ENCODE measurements at regions not wholly inside any gene's neighbourhood (a gene's known extent, or its start where the extent isn't known, plus 50 kb on each side); places are given as distances from the start of the nearest gene placed in this dataset.

GRCh38 chr11:104655066-104655465 is 243.2 kb downstream of the CASP12 start:
- DNase-seq (ENCODE audit: low read depth), result no peak

DNA sequence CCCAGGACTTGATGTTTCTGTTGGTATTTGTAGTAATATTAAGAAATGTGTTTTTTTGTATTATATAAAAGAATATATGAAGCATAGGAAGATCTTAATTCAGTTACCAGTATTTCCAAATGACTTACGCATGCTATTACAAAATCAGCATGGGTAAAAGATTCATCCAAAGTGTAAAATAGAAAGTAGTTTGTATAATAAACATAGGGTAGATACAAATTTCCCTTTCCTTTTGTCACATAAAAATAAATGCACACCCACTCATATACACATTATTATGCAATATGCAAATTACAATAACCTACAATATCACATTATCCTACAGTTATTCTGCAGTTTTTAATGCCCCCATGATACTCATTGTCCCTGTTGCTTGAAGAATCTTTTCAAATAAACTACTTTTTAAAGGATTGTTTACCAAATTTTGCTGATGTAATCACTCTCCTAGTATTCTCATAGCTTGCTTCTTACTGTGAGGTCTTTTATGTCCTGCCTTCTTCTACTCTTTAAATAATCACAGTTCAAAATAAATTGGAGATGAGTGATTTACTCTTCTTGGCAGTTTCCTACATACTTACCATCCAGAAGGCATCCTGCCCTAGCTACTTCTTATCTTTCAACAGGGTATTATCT is 244.0 kb downstream of the CASP12 start:
- DNase-seq (ENCODE audit: low read depth), result no peak

- no peak for DNase-seq (ENCODE audit: low read depth)
These were observed 244.9 kb downstream of the CASP12 start for GRCh38 chr11:104653407-104653806.

DNA sequence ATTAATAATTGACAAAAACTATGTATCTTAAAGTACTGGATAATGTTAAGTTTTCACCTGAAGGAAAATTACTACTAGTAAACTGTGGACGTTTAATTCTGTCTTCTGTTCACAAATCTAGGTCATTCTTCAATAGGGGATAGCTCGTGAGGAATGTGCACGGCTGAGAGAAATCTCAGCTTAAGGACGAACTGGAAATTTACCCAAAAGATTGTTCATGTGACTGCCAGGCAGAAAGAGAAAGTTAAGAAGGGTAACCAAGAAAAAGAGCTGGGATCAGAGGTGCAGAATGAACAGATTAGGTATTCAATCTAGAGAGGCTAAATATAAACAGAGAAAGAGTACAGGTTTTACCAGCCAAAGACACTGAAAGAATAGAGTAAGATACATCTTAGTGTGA is 245.3 kb downstream of the CASP12 start:
- no peak for DNase-seq (ENCODE audit: low read depth)

DNA sequence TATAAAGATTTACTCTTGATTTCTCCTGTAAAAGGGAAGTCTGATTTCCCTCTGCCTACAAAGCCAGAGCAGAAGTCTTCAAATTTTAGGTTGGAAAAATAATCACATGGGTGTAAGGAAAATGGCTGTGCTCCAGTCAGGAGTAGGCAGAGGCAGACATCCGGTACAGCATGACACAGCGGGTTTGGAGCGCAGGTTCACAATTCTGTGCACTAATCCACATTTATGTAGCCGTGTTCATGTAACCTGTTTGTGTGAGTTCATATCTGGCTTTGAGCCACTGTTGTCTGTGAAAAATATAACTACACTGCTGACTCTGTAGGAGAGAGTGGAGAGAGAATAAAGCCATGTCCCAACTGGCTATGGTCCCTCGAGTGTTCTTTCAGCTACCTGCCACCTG is 248.0 kb downstream of the CASP12 start:
- no peak for DNase-seq (ENCODE audit: low read depth)

GRCh38 chr11:104649002-104649401 is 249.3 kb downstream of the CASP12 start:
- no peak for DNase-seq (ENCODE audit: low read depth)

DNA sequence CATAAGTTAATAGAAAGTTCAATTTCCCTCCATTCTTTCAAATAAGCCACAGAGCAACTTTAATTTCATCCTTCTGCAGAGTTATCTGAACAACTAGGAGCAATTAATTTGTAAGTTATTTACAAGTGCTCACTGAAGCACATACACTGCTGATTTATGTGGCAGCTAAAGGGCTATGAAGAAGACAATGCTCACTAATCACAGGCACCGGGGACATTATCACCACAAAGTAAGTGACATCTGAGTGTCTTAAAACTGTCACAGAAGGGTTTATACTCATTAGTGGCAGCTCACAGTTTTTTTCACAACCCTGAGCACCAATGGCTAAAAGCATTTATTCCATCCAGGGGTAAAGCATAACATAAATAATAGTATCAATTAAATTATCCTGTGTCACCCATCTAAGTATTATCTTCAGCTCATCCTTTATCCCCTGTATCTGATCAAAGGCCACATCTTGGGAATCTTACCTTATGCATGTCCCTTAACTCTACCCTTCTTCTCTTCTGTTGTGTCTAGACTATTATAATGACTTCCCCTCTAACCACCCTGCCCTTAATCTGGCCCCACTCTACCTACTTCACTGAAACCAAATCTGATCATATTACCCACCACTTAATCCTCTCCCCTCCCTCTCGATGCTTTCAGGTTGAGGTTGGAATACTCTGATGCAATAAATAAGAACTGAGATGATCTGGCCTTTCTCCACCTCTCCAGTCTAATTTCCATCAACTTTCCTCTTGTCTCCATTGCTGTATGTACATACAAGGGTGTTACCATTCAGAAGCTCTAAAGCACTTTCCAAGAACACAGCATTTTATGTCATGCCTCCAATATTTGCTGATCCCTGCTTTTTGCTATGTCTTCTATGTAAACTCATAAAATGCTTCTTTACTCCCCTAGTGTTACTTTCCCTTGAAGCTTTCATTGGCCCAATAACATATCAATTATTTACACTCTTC is 252.7 kb downstream of the CASP12 start:
- DNase-seq (ENCODE audit: low read depth), result no peak

GRCh38 chr11:104637662-104638170 is 260.5 kb downstream of the CASP12 start:
- no peak for DNase-seq (ENCODE audit: low read depth)

DNA sequence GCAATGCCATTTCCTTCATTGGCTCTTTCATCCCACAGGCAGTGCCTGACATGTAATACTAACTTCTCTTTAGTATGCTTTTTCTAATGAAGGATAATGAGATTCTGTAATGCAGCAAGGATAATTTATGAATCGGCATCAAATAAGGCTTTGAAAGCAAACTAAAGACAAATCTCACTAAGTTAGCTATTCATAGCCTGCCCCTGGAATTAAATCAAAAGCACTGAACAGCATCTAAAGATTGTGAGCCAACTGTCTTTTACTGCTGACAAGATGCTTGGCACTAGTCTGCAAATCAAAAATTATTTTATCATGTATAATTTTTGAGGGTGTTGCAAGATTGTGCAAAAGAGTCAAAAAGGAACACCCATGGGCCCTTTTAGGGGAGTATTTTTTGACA is 265.0 kb downstream of the CASP12 start:
- no peak for DNase-seq (ENCODE audit: low read depth)

DNA sequence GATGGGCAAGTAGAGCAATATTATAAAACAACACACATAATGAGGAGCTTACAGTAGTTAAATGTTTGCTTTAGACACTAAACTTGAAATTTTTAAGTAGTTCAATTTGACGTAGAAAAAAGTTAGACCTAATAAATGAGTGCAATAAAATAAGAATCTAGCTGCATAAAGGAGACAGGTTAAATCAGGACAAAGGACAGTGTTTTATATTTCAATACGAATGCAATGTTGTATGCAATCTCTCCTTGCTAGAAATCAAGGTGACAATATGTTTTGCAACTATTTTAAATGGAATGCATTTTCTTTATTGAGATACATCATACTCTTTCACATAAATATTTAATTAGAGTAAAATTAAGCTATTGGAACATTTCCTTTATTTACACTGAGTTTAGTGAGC is 267.9 kb downstream of the CASP12 start:
- DNase-seq (ENCODE audit: low read depth), result no peak

- DNase-seq (ENCODE audit: low read depth), result no peak
These were observed 273.0 kb downstream of the CASP12 start for GRCh38 chr11:104625246-104625645.

GRCh38 chr11:104624021-104624420 is 274.2 kb downstream of the CASP12 start:
- no peak for DNase-seq (ENCODE audit: low read depth)

DNA sequence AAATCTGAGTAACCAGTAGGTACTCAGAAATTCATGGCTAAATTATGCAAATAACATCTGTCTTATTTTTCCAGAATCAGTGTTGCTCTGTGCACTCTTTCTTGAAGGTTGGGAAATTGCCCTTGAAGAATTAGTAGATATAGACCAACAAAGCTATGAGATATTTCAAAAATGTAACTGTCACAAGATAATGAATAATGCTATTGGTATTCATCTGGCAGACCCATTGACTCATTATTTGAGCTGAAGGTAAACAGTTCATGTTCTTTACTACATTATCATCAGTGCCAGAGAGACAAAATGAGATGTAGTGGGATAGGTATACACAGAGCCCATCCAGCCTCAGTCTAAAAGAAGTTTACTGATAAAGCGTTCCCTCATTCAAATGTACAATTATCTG is 274.7 kb downstream of the CASP12 start:
- DNase-seq (ENCODE audit: low read depth), result peak; percentile 55

- DNase-seq (ENCODE audit: low read depth), result no peak
These were observed 277.3 kb downstream of the CASP12 start for GRCh38 chr11:104620991-104621390.

DNA sequence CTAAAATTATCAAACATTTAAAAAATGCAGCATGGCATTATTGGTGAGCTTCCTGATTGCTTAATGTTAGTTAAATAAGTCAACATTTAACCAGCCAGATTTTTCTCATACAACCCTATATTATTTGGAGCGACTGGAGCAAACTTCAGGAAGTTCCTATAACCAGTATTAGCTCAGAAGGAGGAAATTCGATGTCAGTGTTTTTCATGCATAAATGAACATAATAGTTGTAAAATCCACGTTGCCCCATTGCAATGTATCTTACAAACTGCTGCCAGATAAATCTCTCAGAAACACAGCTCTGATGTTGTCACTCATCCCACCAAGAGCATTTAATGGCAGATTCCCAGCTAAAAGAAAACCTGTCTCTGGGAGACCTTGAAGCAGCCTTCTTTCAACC is 278.5 kb downstream of the CASP12 start:
- no peak for DNase-seq (ENCODE audit: low read depth)

GRCh38 chr11:104618954-104619353 is 279.3 kb downstream of the CASP12 start:
- DNase-seq (ENCODE audit: low read depth), result no peak

- DNase-seq (ENCODE audit: low read depth), result no peak
These were observed 283.3 kb downstream of the CASP12 start for GRCh38 chr11:104614961-104615360.

GRCh38 chr11:104614117-104614680 is 284.1 kb downstream of the CASP12 start:
- no peak for DNase-seq (ENCODE audit: low read depth)

DNA sequence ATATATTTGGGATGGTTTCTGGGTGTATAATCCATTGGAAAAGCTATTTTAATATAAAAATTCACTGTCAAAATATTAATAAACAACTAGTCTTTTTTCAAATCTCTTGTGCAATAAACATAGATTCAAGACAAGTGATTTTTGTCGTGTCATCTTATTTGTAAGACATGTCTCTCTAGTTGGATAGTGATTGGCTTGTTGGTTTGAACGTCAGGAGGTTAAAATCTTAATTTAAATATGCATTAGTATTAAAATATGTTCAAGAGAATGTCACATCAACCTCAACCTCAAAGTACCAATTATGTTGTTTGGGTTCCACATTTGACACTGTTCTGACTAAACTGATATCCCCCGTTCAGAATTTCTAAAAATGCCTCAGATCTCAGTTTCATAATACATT is 287.6 kb downstream of the CASP12 start:
- no peak for DNase-seq (ENCODE audit: low read depth)

DNA sequence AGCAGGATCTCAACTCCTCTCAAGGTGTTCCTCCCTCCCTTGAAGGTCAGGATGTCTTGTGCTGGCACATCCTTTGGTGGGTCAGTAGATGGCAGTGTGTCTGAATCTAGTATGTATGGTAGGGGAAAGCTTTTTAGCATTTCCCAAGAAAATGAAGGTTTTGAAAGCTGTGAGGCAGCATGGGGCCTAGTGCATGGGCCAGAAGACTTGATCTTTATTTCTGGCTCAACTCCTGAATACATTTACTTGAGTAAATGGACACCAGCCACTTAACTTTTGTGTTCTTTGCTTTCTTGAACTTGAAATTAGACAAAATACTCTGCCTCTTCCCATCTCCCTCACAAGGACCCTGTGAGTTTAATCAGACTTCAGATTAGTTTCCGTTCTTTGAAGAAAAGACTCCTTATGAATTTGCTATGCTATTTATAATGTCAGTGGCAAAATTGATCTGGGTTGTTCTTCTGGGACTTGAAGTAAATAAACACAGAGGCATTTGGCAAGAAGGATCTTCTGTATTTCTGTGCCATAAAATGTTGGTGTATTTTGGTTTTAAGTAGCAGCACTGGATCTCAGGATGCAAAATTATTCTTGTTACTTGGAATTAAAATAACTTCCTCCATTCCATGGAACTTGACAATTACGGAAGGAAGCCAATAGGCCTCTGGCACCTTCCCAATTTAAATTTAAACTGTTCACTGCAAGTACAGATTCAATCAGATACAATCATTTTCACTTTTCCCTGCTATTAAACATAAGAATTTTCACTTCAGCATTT is 288.8 kb downstream of the CASP12 start:
- DNase-seq (ENCODE audit: low read depth), result peak; percentile 36

- DNase-seq (ENCODE audit: low read depth), result no peak
These were observed 295.6 kb downstream of the CASP12 start for GRCh38 chr11:104602643-104603042.

All from non-pigmented ciliary epithelial cell (primary cell).